ENCODE measurements at regions not wholly inside any gene's neighbourhood (a gene's known extent, or its start where the extent isn't known, plus 50 kb on each side); places are given as distances from the start of the nearest gene placed in this dataset.

- no peak for TF ChIP-seq CTCF (conservative IDR thresholded peaks at IDR 0.05; ENCODE audit: low read length)
- TF ChIP-seq EZH2phosphoT487 (IDR thresholded peaks at IDR 0.05; ENCODE audit: borderline replicate concordance): no peak
Measured at GRCh38 chr1:30100524-30100862, 622.9 kb downstream of the MATN1 start.
